ENCODE measurements at regions not wholly inside any gene's neighbourhood (a gene's known extent, or its start where the extent isn't known, plus 50 kb on each side); places are given as distances from the start of the nearest gene placed in this dataset.

- TF ChIP-seq KDM4A (IDR thresholded peaks at IDR 0.05; ENCODE audit: low read depth, low read length, severe bottlenecking) = no peak
- TF ChIP-seq POLR2A (IDR thresholded peaks at IDR 0.05; ENCODE audit: control extremely low read depth in 1 of 2, low read depth in 2 of 2, low read length in 2 of 2) = no peak
- TF ChIP-seq MAFK (IDR thresholded peaks at IDR 0.05; ENCODE audit: low read depth, low read length) = no peak
- TF ChIP-seq POLR2AphosphoS5 (IDR thresholded peaks at IDR 0.05; ENCODE audit: low read depth, low read length) = no peak
These were observed 288.0 kb upstream of the IRX4 start (continued) for GRCh38 chr5:2170761-2171160.

Data from H1 (cell line).